ENCODE measurements at regions not wholly inside any gene's neighbourhood (a gene's known extent, or its start where the extent isn't known, plus 50 kb on each side); places are given as distances from the start of the nearest gene placed in this dataset.

- DNase-seq (ENCODE audit: insufficient read length, low spot score) (no peak), FAIRE-seq (no peak)
Measured at GRCh38 chr4:62327612-62328297, 1127.6 kb downstream of the ADGRL3 start.

- DNase-seq (ENCODE audit: insufficient read length, low spot score) (no peak), FAIRE-seq (no peak)
Measured at GRCh38 chr4:62324215-62324614, 1124.1 kb downstream of the ADGRL3 start.

GRCh38 chr4:62320612-62321011 lies 1120.5 kb downstream of the ADGRL3 start:
- FAIRE-seq (no peak), DNase-seq (ENCODE audit: insufficient read length, low spot score) (no peak)

GRCh38 chr4:62302710-62303109 lies 1102.6 kb downstream of the ADGRL3 start:
- no peak for FAIRE-seq
- DNase-seq (ENCODE audit: insufficient read length, low spot score) = no peak

- FAIRE-seq (no peak), DNase-seq (ENCODE audit: insufficient read length, low spot score) (no peak)
Measured at GRCh38 chr4:62301500-62301899, 1101.4 kb downstream of the ADGRL3 start.

DNA sequence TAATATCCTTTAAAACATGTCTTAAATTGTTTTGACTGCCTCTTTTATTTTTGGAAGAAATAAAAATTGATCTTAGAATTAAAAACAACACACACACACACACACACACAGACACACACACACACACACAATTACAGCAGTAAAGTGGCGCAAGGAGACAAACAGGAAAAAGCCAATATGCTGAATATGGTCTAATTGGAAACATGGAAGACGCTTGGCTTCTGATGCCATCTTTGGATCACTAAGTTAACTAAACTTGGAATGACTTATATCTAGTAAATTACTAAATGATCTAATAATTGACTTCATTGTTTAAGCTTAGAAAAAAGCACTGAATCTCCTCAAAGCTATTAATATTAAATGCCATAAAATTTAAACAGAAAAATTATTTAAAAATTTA lies 1093.4 kb downstream of the ADGRL3 start:
- FAIRE-seq = no peak

DNA sequence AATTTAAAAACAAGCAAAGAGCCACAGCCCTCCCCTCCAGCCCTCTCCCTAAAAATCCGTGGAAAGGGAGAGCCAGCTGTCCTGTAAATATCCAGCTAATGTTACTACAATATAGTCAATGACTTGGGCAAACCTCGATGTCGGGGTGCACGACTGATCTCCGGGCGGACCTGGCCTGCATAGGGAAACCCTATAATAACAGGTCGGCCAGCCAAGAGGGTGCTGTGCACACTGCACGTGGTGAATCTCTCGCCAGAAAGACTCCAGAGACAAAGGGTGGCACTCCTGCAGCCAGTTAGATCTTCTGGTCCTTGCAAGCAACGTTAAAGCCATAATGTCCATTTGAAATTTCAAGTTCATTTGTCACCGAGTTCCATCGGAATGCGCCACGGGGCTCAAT lies 1092.8 kb downstream of the ADGRL3 start:
- no peak for FAIRE-seq
- DNase-seq (ENCODE audit: insufficient read length, low spot score) = no peak

More for the DNA sequence above, 1093.4 kb downstream of the ADGRL3 start:
- DNase-seq (ENCODE audit: insufficient read length, low spot score) = no peak

DNA sequence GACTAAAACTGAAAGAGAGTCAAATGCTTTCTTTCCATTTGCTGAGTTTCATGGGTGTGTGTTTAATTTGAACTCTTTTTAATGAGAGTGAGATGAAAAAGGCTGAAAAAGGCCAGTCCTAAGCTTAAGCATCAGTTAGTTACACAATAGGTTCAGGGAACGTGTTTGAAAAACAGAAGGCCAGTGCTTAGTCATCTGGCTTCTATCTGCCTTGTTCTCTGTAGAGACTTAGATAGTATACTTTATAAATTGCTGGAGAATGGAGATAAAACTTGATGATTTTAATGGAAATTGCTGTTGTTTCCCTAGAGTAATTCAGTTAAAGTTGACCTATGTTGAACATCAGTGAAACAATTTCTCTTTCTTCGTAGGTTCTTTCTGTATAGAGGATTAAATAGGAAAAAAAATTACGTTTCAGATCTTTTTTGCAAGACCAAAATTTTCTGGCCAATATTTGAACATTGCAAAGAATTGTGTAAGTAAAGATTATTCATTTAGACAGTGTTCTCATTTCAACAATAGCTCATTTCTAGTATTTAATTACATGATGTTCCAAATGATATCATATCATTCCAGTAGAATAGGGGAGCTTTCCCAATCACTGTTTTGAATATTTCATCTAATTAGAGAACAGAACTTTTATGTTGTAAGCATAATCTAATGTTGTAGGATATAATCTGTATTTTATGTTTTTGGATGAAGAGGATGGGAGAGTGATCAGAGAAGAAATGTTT lies 1088.8 kb downstream of the ADGRL3 start:
- DNase-seq (ENCODE audit: insufficient read length, low spot score) (no peak), FAIRE-seq (no peak)

DNA sequence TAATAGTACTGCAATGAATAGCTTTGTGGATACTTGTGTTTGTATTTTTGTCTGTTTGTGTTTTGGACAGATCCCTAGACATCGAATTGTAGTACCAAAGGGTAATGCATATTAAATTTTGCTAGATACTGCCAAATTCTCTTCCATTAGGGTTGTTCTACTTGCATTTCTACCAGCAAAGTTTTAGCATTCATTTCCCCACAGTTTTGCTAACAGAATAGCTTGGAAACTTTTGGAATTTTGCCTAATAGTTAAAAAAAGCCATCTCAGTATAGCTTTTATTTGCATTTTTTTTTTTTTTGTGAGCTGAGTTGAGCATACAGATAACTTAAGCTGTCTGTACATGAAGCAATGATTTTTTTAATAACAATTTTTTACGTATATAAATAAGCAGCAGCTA lies 1084.9 kb downstream of the ADGRL3 start:
- no peak for FAIRE-seq

GRCh38 chr4:62279689-62280088 lies 1079.6 kb downstream of the ADGRL3 start:
- DNase-seq (ENCODE audit: insufficient read length, low spot score) (no peak), FAIRE-seq (no peak)

More for the DNA sequence above, 1084.9 kb downstream of the ADGRL3 start:
- DNase-seq (ENCODE audit: insufficient read length, low spot score) = no peak

DNA sequence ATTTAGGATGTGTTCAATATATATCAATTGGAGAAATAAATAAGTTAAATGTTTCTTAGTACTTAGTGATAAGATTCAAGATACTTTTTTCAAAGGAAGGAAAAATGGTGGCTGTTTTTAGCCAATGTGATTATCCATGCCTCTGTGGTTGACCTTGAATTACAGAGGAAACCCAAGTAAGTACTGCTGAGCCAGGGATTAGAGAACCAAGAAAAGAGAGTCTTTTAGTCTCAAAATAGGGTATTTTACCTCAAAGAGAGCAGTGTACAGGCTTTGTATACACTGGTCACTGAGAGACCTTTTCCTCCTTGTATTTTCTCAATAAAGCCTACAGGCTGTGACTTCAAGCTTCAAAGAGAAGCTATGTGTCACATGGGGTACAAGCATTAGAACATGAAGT lies 1075.3 kb downstream of the ADGRL3 start:
- no peak for DNase-seq (ENCODE audit: insufficient read length, low spot score)
- no peak for FAIRE-seq

DNA sequence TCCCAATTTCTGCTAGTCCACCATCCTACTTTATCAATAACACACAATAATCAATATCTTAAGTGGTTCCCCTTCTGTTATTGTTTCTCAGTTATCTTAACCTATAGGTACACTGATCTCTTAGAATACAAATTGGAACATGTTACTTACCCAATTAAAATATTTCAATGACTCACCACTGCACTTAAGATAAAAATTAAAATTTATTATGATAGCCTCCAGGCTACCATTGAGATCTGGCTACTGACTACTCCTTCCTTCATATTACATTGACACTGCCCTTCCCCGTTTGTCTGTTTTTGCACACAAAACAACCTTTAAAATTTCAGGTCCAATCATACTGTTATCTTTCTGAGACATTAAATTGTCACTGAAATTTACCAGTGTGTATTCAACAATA lies 1074.7 kb downstream of the ADGRL3 start:
- FAIRE-seq = no peak
- no peak for DNase-seq (ENCODE audit: insufficient read length, low spot score)

DNA sequence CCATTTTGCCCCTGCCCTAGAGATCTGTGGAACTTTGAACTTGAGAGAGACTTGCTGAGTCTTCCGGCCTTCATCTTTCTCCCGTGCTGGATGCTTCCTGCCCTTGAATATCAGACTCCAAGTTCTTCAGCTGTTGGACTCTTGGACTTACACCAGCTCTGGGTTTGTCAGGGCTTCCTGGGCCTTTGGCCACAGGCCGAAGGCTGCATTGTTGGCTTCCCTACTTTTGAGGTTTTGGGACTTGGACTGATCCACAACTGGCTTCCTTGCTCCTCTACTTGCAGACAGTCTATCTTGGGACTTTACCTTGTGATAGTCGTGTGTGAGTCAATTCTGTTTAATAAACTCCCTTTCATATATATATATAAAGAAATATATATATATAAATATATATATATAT lies 1071.0 kb downstream of the ADGRL3 start:
- no peak for FAIRE-seq

GRCh38 chr4:62269918-62270317 lies 1069.8 kb downstream of the ADGRL3 start:
- FAIRE-seq (no peak), DNase-seq (ENCODE audit: insufficient read length, low spot score) (no peak)

More for the DNA sequence above, 1071.0 kb downstream of the ADGRL3 start:
- DNase-seq (ENCODE audit: insufficient read length, low spot score) = no peak

DNA sequence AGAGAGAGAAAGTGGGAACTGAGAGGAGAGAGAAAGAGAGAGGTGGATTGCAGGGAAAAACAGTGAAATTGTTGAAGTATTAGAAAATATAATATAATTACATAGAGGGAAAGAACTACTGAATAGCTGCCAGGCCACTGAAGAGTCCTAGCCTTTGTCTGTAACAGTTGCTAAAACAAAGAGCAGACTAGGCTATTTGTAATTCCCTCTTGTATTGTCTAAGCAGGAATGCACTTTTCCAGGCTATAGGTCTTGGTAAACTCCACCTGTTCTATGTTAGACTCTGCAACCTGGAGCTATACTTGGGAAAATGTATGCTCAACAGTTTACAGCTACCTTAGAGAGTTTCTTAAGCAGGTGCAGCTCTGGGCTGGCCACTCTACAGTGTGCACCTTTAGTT lies 1063.3 kb downstream of the ADGRL3 start:
- FAIRE-seq (no peak), DNase-seq (ENCODE audit: insufficient read length, low spot score) (no peak)

GRCh38 chr4:62262676-62263075 lies 1062.5 kb downstream of the ADGRL3 start:
- FAIRE-seq (no peak), DNase-seq (ENCODE audit: insufficient read length, low spot score) (no peak)

DNA sequence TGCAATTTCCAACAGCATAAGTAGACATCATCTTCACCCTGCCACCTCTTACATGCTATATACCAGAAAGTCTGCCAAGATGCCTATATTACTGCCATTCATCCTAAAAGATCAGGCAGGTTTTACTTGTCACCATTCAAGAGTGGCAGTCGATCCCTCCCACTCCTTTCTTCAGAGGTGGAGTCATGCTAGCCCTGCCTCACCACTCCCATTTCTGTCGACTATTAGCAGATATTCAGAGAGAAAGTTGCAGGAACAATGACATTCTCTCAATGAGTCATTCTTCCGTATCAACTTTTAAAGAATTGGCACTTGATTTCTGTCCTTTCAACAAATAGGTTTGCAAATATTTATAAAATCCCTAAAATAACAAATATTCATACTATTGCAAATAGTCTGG lies 1060.1 kb downstream of the ADGRL3 start:
- no peak for DNase-seq (ENCODE audit: insufficient read length, low spot score)
- no peak for FAIRE-seq

DNA sequence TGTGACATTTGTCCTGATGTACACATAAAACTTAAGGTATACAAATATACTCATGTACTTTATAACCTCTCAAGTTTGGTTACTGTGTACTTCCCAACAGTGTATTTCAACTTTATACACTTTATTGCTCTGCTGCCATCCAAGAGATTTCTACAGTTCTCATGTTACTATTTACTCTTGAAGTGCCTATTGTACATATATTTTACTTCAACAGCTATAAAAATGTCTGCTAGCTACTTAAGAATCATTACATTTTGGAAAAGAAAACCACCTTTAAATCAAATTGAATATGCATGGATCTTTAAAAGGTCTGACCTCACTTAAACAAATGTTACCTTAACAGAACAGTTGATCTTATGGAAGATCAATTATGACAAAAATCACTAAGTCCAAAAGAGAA lies 1056.4 kb downstream of the ADGRL3 start:
- DNase-seq (ENCODE audit: insufficient read length, low spot score) (no peak), FAIRE-seq (no peak)

- FAIRE-seq (no peak), DNase-seq (ENCODE audit: insufficient read length, low spot score) (no peak)
Measured at GRCh38 chr4:62252728-62253127, 1052.6 kb downstream of the ADGRL3 start.

DNA sequence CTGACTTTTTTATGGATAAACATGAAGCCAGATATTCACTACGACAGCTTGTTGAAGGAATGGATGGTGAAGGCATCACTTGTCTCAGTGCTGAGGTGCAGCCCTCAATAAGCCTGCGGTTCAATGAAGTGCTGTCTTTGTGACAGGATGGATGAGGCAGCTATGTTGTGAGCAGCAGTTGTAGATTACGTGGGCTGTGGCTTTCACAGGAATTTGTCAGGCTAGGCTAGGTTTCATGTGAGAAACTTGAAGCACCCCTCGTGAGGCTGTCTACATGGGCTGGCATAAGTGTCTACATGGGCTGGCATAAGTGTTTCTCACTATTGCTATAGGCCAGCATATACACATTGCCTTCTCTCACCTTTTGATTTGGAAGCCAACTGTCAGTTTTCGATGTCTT lies 1050.0 kb downstream of the ADGRL3 start:
- no peak for FAIRE-seq
- no peak for DNase-seq (ENCODE audit: insufficient read length, low spot score)

- no peak for FAIRE-seq
- no peak for DNase-seq (ENCODE audit: insufficient read length, low spot score)
Measured at GRCh38 chr4:62243895-62244294, 1043.8 kb downstream of the ADGRL3 start.

DNA sequence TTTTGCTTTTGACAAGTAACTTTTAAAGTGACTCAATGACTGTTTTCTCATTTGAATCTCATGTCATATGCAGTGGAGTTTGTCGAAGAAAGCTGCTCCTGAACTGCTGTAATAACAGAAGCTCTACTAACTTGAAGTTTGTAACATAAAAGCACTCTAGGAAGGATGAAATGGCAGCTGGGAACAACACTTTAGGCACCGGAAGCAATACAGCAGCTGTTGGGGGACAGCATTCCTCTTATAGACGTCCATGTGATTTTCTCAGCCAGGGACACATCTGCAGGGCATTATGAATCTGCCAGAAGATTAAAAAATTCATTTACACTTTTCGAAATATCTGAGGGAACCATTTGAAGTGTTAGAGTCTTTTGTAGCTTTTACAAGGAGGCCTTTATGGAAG lies 1035.8 kb downstream of the ADGRL3 start:
- DNase-seq (ENCODE audit: insufficient read length, low spot score) (no peak), FAIRE-seq (no peak)
